Liver (tissue), 8 donors: ENCODE measurements at regions not wholly inside any gene's neighbourhood (a gene's known extent, or its start where the extent isn't known, plus 50 kb on each side); places are given as distances from the start of the nearest gene placed in this dataset.

Experiments
- DNase-seq: peaks from one replicate; pipeline ENCODE4 v3.0.0-alpha.2; 2017; ENCODE audit warnings: low spot score
- H3K27ac ChIP-seq, 2 donors: one replicate each; pipeline ENCODE4 v1.7.0; 2013; ENCODE audit warnings: inconsistent platforms in 2 of 2, low read length in 2 of 2, control low read depth in 1 of 2, low read depth in 1 of 2, mild to moderate bottlenecking in 1 of 2
- H3K27me3 ChIP-seq, 4 donors: one replicate each; pipeline versions ENCODE4 v1.6.1 to v1.7.0; 2013; ENCODE audit warnings: low read length in 3 of 4, inconsistent platforms in 1 of 4, mild to moderate bottlenecking in 1 of 4, moderate library complexity in 1 of 4; ENCODE audit not compliant: control insufficient read depth in 4 of 4, insufficient read depth in 4 of 4
- H3K36me3 ChIP-seq, 4 donors: one replicate each; pipeline versions ENCODE4 v1.6.1 to v1.7.0; 2013; ENCODE audit warnings: low read length in 3 of 4, mild to moderate bottlenecking in 3 of 4, low read depth in 1 of 4, moderate library complexity in 1 of 4; ENCODE audit not compliant: control insufficient read depth in 4 of 4, insufficient read depth in 3 of 4
- H3K4me1 ChIP-seq, 4 donors: one replicate each; pipeline versions ENCODE4 v1.6.1 to v1.7.0; 2013; ENCODE audit warnings: low read length in 3 of 4, mild to moderate bottlenecking in 3 of 4, moderate library complexity in 1 of 4; ENCODE audit not compliant: control insufficient read depth in 4 of 4, insufficient read depth in 4 of 4
- H3K4me3 ChIP-seq, 3 donors: one replicate each; pipeline versions ENCODE4 v1.6.1 to v1.7.0; 2013; ENCODE audit warnings: low read length in 3 of 3, control low read depth in 1 of 3, low read depth in 1 of 3, mild to moderate bottlenecking in 1 of 3
- H3K9ac ChIP-seq, 2 donors: one replicate each; pipeline ENCODE4 v1.7.0; 2013; ENCODE audit warnings: low read length in 2 of 2, mild to moderate bottlenecking in 2 of 2, moderate library complexity in 2 of 2, control low read depth in 1 of 2, low read depth in 1 of 2
- H3K9me3 ChIP-seq, 4 donors: one replicate each; pipeline versions ENCODE4 v1.6.1 to v1.7.0; 2013; ENCODE audit warnings: low read length in 3 of 4; ENCODE audit not compliant: control insufficient read depth in 4 of 4
- ATF3 ChIP-seq: IDR thresholded peaks from 2 replicates; pipeline ENCODE4 v1.6.1; 2016; ENCODE audit warnings: antibody characterized with exemption
- CTCF ChIP-seq: fragments of 150-350 bp; IDR thresholded peaks from 2 replicates; pipeline ENCODE4 v1.5.1; 2017; ENCODE audit warnings: improper control_type of control experiment, low read depth, low read length; ENCODE audit not compliant: missing input control
- EGR1 ChIP-seq, 2 donors: IDR thresholded peaks; 2 replicates each; pipeline ENCODE4 v1.6.1; 2016 to 2018; ENCODE audit warnings: antibody characterized with exemption in 2 of 2, low read depth in 2 of 2
- FOXA1 ChIP-seq: IDR thresholded peaks from 2 replicates; pipeline ENCODE4 v1.6.1; 2016; ENCODE audit warnings: antibody characterized with exemption
- FOXA2 ChIP-seq: IDR thresholded peaks from 2 replicates; pipeline ENCODE4 v1.6.1; 2016; ENCODE audit warnings: antibody characterized with exemption
- GABPA ChIP-seq, 2 donors: IDR thresholded peaks in 1 of 2; conservative IDR thresholded peaks in 1 of 2; 2 replicates each; pipeline ENCODE4 v1.6.1; 2016; ENCODE audit warnings: antibody characterized with exemption in 2 of 2, mild to moderate bottlenecking in 1 of 2, moderate library complexity in 1 of 2
- HNF4A ChIP-seq, 2 donors: conservative IDR thresholded peaks; 2 replicates each; pipeline ENCODE4 v1.6.1; 2016; ENCODE audit warnings: antibody characterized with exemption in 2 of 2, mild to moderate bottlenecking in 2 of 2
- HNF4G ChIP-seq: IDR thresholded peaks from 2 replicates; pipeline ENCODE4 v1.6.1; 2016; ENCODE audit warnings: antibody characterized with exemption
- MAX ChIP-seq: IDR thresholded peaks from 2 replicates; pipeline ENCODE4 v1.6.1; 2016; ENCODE audit warnings: antibody characterized with exemption
- NR2F2 ChIP-seq: IDR thresholded peaks from 2 replicates; pipeline ENCODE4 v1.6.1; 2016; ENCODE audit warnings: antibody characterized with exemption
- RAD21 ChIP-seq, 2 donors: IDR thresholded peaks; 2 replicates each; pipeline ENCODE4 v1.6.1; 2016; ENCODE audit warnings: antibody characterized with exemption in 2 of 2, mild to moderate bottlenecking in 2 of 2
- REST ChIP-seq: IDR thresholded peaks from 2 replicates; pipeline ENCODE4 v1.6.1; 2016; ENCODE audit warnings: antibody characterized with exemption, mild to moderate bottlenecking
- RXRA ChIP-seq, 2 donors: IDR thresholded peaks; 2 replicates each; pipeline ENCODE4 v1.6.1; 2017 to 2018; ENCODE audit warnings: antibody characterized with exemption in 2 of 2, mild to moderate bottlenecking in 1 of 2
- SP1 ChIP-seq: IDR thresholded peaks from 2 replicates; pipeline ENCODE4 v1.6.1; 2018; ENCODE audit warnings: antibody characterized with exemption, mild to moderate bottlenecking
- TAF1 ChIP-seq: conservative IDR thresholded peaks from 2 replicates; pipeline ENCODE4 v1.6.1; 2016; ENCODE audit warnings: antibody characterized with exemption, mild to moderate bottlenecking
- YY1 ChIP-seq: IDR thresholded peaks from 2 replicates; pipeline ENCODE4 v1.6.1; 2016; ENCODE audit warnings: antibody characterized with exemption, mild to moderate bottlenecking
- ZBTB33 ChIP-seq: IDR thresholded peaks from 2 replicates; pipeline ENCODE4 v1.6.1; 2016; ENCODE audit warnings: antibody characterized with exemption
- WGBS: extraction: QIAGEN DNeasy Blood & Tissue Kit; methylation state at CpG from one replicate; pipeline ENCODE4 v1.1.7; 2013; 5-methylcytosine and 5-hydroxymethylcytosine counted together
- donor health status: healthy.
- donor health status: healthy.
- donor health status: healthy.
- donor health status: healthy.
- donor health status: healthy.

DNA sequence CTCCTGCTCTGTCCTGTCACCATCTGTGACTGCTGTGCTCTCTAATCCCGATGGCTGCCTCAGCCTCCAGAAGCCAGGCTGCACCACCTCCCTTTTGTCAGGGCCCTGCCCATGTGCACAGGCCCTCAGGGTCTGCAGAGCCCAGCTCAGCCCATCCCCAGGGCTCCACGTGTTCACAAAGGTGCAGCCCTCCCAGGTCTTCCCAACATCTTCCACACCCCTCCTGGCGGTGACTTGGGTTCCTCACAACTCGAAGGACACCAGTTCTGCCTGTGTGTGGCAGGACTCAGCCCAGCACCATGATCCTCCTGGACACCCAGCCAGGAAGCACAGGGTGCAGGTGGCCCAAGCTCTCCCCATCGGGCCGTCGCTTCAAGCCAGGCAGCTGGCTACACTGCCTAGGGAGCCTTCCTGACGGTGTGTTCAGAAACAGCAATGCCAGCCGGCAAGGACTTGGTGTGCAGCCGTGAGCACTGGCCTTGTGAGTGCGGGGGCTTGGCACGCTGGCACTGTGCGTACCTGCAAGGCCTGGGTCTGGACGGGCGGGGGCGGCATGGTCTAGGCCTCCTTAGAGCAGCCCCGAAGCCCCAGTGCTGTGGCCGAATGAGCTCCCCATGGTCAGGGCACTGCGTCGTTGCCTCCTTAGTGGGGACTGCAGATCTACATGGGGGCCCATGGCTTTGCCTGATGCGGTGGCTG is 96.1 kb downstream of the MRPL36 start:
- WGBS = 82% methylated on average over 21 of the region's 21 CpGs
- TF ChIP-seq FOXA1 (no peak), ATF3 (no peak), HNF4G (no peak), EGR1 (IDR thresholded peaks at IDR 0.05; ENCODE audit: low read depth in 2 of 2) (no peak), NR2F2 (no peak), MAX (no peak), CTCF (no peak), YY1 (no peak), SP1 (no peak), FOXA2 (no peak), RXRA (IDR thresholded peaks at IDR 0.05) (no peak), REST (no peak), GABPA (IDR thresholded peaks at IDR 0.05 in 1 of 2, conservative IDR thresholded peaks at IDR 0.05 in 1 of 2) (no peak), ZBTB33 (no peak), TAF1 (no peak), HNF4A (conservative IDR thresholded peaks at IDR 0.05) (no peak), RAD21 (IDR thresholded peaks at IDR 0.05) (no peak)
- Histone ChIP-seq H3K36me3 (no peaks in the 10 kb centered on the region), H3K4me1 (no peaks in the 10 kb centered on the region), H3K9ac (no peak overlapping the region), H3K27me3 (peaks cover 0 to 3% (median 1%) of the 10 kb centered on the region in 4 donors), H3K9me3 (no peaks in the 10 kb centered on the region), H3K4me3 (no peak overlapping the region), H3K27ac (no peak overlapping the region)
- DNase-seq = no peak
